GM13977 (cell line): ENCODE measurements at regions not wholly inside any gene's neighbourhood (a gene's known extent, or its start where the extent isn't known, plus 50 kb on each side); places are given as distances from the start of the nearest gene placed in this dataset.

Experiments used
- DNase-seq: peaks from one replicate; pipeline ENCODE4 v3.0.0; 2012; ENCODE audit warnings: low spot score
- CTCF ChIP-seq: IDR thresholded peaks from 2 replicates; pipeline ENCODE4 v1.5.1; 2012; ENCODE audit warnings: mild to moderate bottlenecking, control low read depth; ENCODE audit not compliant: insufficient read depth; ENCODE audit errors: extremely low read depth, missing control alignments
- in situ Hi-C: fragments of 300-500 bp; cut with MboI; formaldehyde crosslinking; loops from one replicate; pipeline ENCODE4 v1.12.0; 2022; ENCODE audit warnings: low sequenced_read_pairs, low pct_unique_long_range_greater_than_20kb, mixed read lengths, inconsistent platforms; ENCODE audit not compliant: unreplicated experiment

DNA sequence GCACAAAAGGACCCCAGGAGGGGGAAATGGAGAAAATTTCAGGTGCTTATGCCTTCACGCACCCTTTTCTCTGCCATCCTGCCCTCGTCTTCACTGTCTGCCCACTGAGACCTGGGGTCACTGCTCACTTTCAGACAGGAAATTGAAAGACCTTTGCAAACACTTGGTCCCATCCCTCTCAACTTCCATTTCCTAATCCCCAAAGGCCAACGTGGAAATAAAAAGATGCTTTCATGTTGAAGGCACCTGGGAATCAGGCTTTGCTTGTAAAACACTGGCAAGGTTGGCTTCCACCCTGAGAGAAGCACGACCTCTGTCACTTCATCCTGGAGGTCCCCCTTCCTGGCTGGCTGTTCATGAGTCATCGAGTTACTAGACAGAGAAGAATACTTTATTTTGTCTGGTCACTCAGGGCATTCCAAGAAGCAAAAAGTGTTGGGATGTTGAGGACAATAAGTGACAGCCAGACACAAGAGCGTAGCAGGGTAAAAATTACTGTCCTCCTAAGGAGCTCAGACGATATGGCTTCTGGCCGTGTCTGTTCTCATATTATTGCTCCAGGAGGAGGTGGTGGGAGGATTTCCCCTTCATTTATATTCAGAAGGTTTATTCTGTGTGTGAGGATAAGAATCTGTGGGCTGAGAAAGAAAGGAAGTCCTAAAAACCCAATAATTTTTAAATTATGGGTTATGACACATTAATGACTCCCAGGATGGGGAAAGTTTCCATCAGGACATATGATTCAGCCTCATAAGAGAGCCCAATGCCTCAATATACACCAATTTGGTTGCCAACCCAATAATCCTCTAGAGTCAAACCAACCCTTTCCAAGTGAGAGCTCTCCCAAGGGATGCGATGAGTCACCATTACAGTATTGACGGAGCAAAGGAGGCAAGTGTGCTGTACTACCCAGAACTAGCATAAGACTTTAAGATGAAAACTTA, 409.0 kb downstream of the COG6 start:
- DNase-seq, result no peak
- TF ChIP-seq CTCF, result no peak
- in situ Hi-C loops, result loop anchor here (10.0 kb wide), 1 partner anchor 620 kb away; no protein-coding TSS in a partner anchor

DNA sequence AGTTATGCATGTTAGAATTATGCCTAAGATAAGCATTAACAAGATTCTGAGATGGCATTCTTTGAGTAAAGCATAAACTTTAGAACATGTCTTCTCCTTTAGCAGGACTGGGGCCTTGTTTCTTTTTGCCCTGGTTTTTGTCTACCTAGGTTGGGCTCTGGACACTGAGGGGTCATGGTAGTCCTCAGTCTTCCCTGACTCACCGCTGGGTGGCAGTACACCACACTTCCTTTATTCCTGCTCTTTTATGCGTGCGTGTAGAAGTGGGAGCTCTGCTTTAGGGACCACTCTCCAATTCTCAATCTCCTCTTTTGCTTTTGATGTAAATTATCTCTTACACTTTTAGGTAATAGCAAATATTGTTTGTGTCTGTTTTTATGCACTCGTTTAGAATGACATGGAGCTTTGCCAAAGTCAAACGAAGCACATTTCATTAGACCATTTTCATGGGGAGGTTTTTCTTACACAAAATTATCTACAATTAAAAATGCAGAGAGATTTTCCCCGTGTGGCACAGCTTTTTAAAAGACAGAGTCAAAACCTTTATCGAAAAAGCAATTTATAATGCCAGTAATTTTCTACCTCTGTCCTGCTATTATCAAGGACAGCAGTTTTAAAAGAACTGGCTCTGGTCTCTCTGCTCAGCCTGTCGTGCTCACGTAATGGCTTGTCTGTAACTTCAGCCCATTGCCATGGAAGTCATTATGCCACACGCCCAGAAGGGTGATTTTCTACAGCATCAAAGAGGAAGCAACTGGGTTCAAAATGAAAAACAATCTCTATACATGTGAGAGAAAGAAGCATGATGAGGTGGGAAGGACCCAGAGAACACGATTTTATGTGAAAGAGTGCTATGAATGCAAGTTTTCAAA, 413.9 kb downstream of the COG6 start:
- in situ Hi-C loops, result loop anchor here (10.0 kb wide), 1 partner anchor 615 kb away; no protein-coding TSS in a partner anchor
- TF ChIP-seq CTCF, result peak; percentile 85
- peak; percentile 45 for DNase-seq

- DNase-seq, result no peak
- in situ Hi-C loops, result no loop called here
These were observed 414.9 kb downstream of the COG6 start for GRCh38 chr13:40070357-40070756.

GRCh38 chr13:40072663-40073120, 417.2 kb downstream of the COG6 start:
- TF ChIP-seq CTCF, result no peak
- in situ Hi-C loops, result no loop called here

More at GRCh38 chr13:40070357-40070756, 414.9 kb downstream of the COG6 start:
- TF ChIP-seq CTCF, result no peak

DNA sequence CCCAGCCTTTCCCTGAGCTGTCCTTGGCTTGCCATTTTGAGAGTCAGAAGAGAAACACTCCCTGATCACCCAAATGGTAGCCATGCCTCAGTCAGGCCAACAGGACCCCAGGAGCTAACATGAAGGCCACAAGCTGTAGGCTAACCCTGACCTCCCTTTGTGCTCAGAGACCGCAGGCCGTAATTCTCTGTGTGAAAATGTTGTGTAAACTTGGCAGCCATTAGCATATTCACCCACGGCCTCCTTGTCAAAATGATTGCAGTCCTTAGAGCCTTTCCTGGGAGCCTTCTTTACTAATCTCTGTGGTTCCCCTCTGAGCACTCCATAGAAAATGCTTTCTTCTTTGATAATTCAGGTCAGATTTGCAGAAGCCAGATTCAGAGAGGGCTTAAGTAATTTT, 418.9 kb downstream of the COG6 start:
- TF ChIP-seq CTCF, result no peak
- no peak for DNase-seq
- in situ Hi-C loops, result no loop called here

More at GRCh38 chr13:40072663-40073120, 417.2 kb downstream of the COG6 start:
- no peak for DNase-seq

DNA sequence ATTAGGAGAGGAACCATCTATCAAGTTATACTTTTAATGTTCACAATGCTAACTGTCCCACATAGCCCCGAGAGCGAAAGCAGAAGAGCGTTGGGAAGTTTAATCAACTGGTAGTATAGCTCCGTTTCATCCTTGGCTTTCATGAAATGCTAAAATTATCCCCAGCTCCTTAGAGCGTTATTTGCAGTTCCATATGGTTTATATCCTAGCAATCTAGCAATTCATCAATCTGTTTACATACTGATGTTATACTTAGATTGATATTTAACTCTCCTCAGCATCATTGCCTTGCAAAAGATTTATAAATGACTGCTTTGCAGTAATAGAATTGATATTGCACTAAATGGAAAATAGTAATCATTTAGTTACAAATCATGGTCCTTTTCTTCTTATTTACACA, 419.8 kb downstream of the COG6 start:
- no peak for TF ChIP-seq CTCF
- no peak for DNase-seq
- in situ Hi-C loops, result no loop called here
